Ovary (tissue), 3 donors: ENCODE measurements at regions not wholly inside any gene's neighbourhood (a gene's known extent, or its start where the extent isn't known, plus 50 kb on each side); places are given as distances from the start of the nearest gene placed in this dataset.

Source experiments
- CTCF ChIP-seq, 3 donors: fragments of 450-650 bp in 2 of 3; fragments of 200-600 bp in 1 of 3; IDR thresholded peaks; one replicate each; pipeline versions ENCODE4 v1.5.1 to v1.8.0; 2016 to 2022; ENCODE audit warnings: antibody characterized with exemption in 3 of 3, mild to moderate bottlenecking in 1 of 3
- POLR2A ChIP-seq: fragments of 450-650 bp; IDR thresholded peaks from one replicate; pipeline ENCODE4 v1.6.1; 2017; ENCODE audit warnings: antibody characterized with exemption, mild to moderate bottlenecking, moderate library complexity
- donor health status: DM: no; HTN: no; CAD: no.

GRCh38 chr3:74842141-74842540, 227.7 kb upstream of the CNTN3 start:
- no peak for TF ChIP-seq CTCF (IDR thresholded peaks at IDR 0.05)
- TF ChIP-seq POLR2A = no peak
